Endothelial cell of umbilical vein (primary cell): ENCODE measurements at regions not wholly inside any gene's neighbourhood (a gene's known extent, or its start where the extent isn't known, plus 50 kb on each side); places are given as distances from the start of the nearest gene placed in this dataset.

ENCODE experiments used
- CTCF ChIP-seq, 2 donors: IDR thresholded peaks; 1 replicate in 1 of 2; 2 replicates in 1 of 2; pipeline ENCODE4 v1.5.1; 2011; ENCODE audit warnings: low read length in 2 of 2, mild to moderate bottlenecking in 2 of 2, moderate library complexity in 2 of 2, control low read depth in 1 of 2, inconsistent platforms in 1 of 2, low read depth in 1 of 2; ENCODE audit not compliant: insufficient read depth in 1 of 2; ENCODE audit errors: extremely low read depth in 1 of 2
- JUN ChIP-seq: IDR thresholded peaks from 2 replicates; pipeline ENCODE4 v1.6.1; 2011; ENCODE audit warnings: borderline replicate concordance, low read depth; ENCODE audit not compliant: insufficient read length, insufficient read depth
- POLR2AphosphoS5 ChIP-seq: IDR thresholded peaks from 2 replicates; pipeline ENCODE4 v1.6.1; 2012; ENCODE audit warnings: low read depth, mild to moderate bottlenecking, control low read depth, low read length, moderate library complexity; ENCODE audit not compliant: insufficient read depth

- TF ChIP-seq POLR2AphosphoS5 = no peak
- no peak for TF ChIP-seq CTCF (IDR thresholded peaks at IDR 0.05; ENCODE audit: extremely low read depth in 1 of 2, insufficient read depth in 1 of 2, low read depth in 1 of 2, low read length in 2 of 2)
- no peak for TF ChIP-seq JUN
Observed at GRCh38 chr1:199734186-199734585, 293.3 kb upstream of the NR5A2 start.
